Ascending aorta (tissue), 2 donors: ENCODE measurements at regions not wholly inside any gene's neighbourhood (a gene's known extent, or its start where the extent isn't known, plus 50 kb on each side); places are given as distances from the start of the nearest gene placed in this dataset.

Experiments
- DNase-seq, 2 donors: peaks; one replicate each; pipeline ENCODE4 v3.0.0-alpha.2; 2019; ENCODE audit warnings: low spot score in 2 of 2
- H3K27ac ChIP-seq, 2 donors: fragments of 200-600 bp; sonication (generic); one replicate each; pipeline ENCODE4 v1.5.1; 2016 to 2017; ENCODE audit warnings: mild to moderate bottlenecking in 1 of 2
- H3K27me3 ChIP-seq: fragments of 200-600 bp; sonication (generic); one replicate; pipeline ENCODE4 v1.5.1; 2017
- H3K36me3 ChIP-seq, 2 donors: fragments of 200-600 bp; sonication (generic); one replicate each; pipeline ENCODE4 v1.5.1; 2016
- H3K4me1 ChIP-seq, 2 donors: fragments of 200-600 bp; sonication (generic); one replicate each; pipeline ENCODE4 v1.5.1; 2016 to 2017; ENCODE audit warnings: mild to moderate bottlenecking in 1 of 2
- H3K4me3 ChIP-seq, 2 donors: fragments of 200-600 bp; sonication (generic); one replicate each; pipeline ENCODE4 v1.5.1; 2016 to 2017; ENCODE audit warnings: mild to moderate bottlenecking in 1 of 2
- H3K9me3 ChIP-seq, 2 donors: fragments of 200-600 bp; sonication (generic); one replicate each; pipeline ENCODE4 v1.5.1; 2016
- intact Hi-C: fragments of 100-400 bp; cut with DNase I; formaldehyde crosslinking; loops from one replicate; pipeline ENCODE4 v1.15.1; 2023
- TF ChIP-seq, protein P1 (sequence below), 3 experiments: fragments of 200-600 bp in 2 of 3; fragments of 450-650 bp in 1 of 3; sonication (generic) in 2 of 3; IDR thresholded peaks; one replicate each; pipeline ENCODE4 v1.5.1; 2016 to 2019; ENCODE audit warnings: antibody characterized with exemption in 3 of 3, mild to moderate bottlenecking in 1 of 3, moderate library complexity in 1 of 3

DNA sequence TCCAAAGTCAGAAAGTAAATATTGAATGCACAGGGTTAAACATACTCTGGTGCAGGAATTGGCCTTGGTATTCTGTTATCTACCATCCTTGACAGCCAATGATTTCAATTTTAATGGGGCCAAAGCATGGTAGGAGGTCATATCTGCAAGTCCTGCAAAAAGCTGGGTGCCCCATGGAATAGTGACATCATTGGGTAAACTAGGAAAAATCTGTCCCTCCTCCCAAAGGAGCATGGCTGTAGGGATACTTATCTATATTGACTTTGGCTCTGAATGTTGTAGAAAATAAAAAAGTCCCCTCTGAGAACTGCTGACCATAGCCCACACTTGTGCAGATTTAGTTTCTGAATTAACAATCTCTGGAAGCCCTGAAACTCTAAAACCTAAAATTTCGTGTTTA, 403.2 kb upstream of the SEL1L start:
- Histone ChIP-seq H3K36me3 (no peaks in the 10 kb centered on the region), H3K4me3 (no peak overlapping the region), H3K27ac (no peak overlapping the region), H3K27me3 (no peaks in the 10 kb centered on the region), H3K9me3 (no peaks in the 10 kb centered on the region), H3K4me1 (no peaks in the 10 kb centered on the region)
- intact Hi-C loops = no loop called here
- TF ChIP-seq, protein P1, sequence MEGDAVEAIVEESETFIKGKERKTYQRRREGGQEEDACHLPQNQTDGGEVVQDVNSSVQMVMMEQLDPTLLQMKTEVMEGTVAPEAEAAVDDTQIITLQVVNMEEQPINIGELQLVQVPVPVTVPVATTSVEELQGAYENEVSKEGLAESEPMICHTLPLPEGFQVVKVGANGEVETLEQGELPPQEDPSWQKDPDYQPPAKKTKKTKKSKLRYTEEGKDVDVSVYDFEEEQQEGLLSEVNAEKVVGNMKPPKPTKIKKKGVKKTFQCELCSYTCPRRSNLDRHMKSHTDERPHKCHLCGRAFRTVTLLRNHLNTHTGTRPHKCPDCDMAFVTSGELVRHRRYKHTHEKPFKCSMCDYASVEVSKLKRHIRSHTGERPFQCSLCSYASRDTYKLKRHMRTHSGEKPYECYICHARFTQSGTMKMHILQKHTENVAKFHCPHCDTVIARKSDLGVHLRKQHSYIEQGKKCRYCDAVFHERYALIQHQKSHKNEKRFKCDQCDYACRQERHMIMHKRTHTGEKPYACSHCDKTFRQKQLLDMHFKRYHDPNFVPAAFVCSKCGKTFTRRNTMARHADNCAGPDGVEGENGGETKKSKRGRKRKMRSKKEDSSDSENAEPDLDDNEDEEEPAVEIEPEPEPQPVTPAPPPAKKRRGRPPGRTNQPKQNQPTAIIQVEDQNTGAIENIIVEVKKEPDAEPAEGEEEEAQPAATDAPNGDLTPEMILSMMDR (IDR thresholded peaks at IDR 0.05) = no peak
- DNase-seq = no peak

- no peak for DNase-seq
- Histone ChIP-seq H3K27me3 (no peaks in the 10 kb centered on the region), H3K4me3 (no peak overlapping the region), H3K27ac (no peak overlapping the region), H3K9me3 (no peaks in the 10 kb centered on the region), H3K36me3 (no peaks in the 10 kb centered on the region), H3K4me1 (no peaks in the 10 kb centered on the region)
- TF ChIP-seq, protein P1 (IDR thresholded peaks at IDR 0.05) = no peak
- intact Hi-C loops = no loop called here
Measured at GRCh38 chr14:81938341-81938740, 404.7 kb upstream of the SEL1L start.

DNA sequence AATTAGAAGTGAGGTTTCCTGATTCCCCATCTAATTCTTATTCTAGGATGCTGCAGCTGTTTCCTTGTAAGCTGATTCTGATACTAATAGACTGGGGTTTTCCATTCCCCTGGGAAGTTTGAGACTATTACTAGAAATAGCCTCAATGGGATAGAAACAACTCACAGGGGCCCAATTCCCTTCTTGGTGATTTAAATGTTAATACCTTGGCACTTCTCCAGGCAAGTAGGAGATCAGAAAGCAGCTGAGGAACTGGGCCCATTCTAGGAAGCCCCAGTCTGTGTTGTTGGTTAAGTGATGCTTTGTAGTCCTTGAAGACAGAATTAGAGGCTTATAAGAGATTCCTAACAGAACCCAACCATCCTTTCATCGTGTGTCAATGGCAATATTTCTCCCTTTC, 407.0 kb upstream of the SEL1L start:
- no peak for DNase-seq
- no peaks in the 10 kb centered on the region for H3K27me3 ChIP-seq
- H3K4me1 ChIP-seq = no peaks in the 10 kb centered on the region
- TF ChIP-seq, protein P1 (IDR thresholded peaks at IDR 0.05) = no peak
- H3K27ac ChIP-seq = no peak overlapping the region
- H3K9me3 ChIP-seq = no peaks in the 10 kb centered on the region
- no peak overlapping the region for H3K4me3 ChIP-seq
- H3K36me3 ChIP-seq = no peaks in the 10 kb centered on the region
- intact Hi-C loops = no loop called here

DNA sequence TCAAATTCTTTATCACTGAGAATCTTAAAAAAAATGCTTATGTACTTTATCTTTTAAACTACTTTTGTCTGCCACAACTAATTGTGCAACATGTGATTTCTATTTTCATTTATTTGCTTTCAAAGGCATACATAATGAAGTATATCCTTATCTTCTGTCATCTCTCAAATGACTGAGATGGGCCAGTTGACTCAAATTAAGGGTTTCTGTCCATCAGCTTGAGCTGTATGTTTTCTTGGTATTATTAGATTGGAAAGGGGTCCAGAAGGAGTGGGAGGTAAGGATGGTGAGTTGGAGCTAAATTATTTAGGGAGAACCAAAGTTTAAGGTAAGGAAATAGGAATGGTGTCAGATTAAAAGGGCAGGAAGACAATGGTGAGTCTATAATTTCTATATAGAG, 408.4 kb upstream of the SEL1L start:
- Histone ChIP-seq H3K27ac (no peak overlapping the region), H3K27me3 (no peaks in the 10 kb centered on the region), H3K4me3 (no peak overlapping the region), H3K9me3 (no peaks in the 10 kb centered on the region), H3K36me3 (no peaks in the 10 kb centered on the region), H3K4me1 (no peaks in the 10 kb centered on the region)
- intact Hi-C loops = no loop called here
- DNase-seq = no peak
- TF ChIP-seq, protein P1 (IDR thresholded peaks at IDR 0.05) = no peak

DNA sequence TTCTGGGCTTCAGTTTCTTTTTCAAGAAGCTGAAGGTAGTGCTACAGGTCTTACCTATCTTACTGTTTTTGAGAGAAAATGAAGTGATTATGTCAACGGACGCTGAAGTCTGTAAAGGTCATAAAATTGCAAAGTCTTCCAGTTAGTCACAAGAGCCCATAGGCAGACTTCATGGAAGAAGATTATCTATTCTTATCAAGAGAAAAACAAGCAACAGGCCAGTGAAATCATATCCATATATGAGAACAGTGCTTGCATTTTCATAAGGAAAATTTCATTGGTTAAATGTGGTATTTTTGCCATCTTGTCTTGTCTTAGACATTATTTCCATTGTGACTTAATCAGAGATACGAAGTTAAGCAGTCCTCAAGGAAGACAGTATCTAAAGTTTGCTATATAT, 412.7 kb upstream of the SEL1L start:
- Histone ChIP-seq H3K36me3 (no peaks in the 10 kb centered on the region), H3K4me1 (no peaks in the 10 kb centered on the region), H3K27me3 (no peaks in the 10 kb centered on the region), H3K9me3 (no peaks in the 10 kb centered on the region), H3K27ac (no peak overlapping the region), H3K4me3 (no peak overlapping the region)
- TF ChIP-seq, protein P1 (IDR thresholded peaks at IDR 0.05) = no peak
- DNase-seq = no peak
- intact Hi-C loops = no loop called here
